Activated CD8-positive, alpha-beta T cell treated with anti-CD3 and anti-CD28 coated beads for 36 hours (primary cell): ENCODE measurements at regions not wholly inside any gene's neighbourhood (a gene's known extent, or its start where the extent isn't known, plus 50 kb on each side); places are given as distances from the start of the nearest gene placed in this dataset.

Experiments
- ATAC-seq: fragments of 200-7000 bp; cut with Tn5 transposase; one replicate; pipeline ENCODE4 v1.10.0; 2021; ENCODE audit warnings: mild to moderate bottlenecking, moderate library complexity
- CTCF ChIA-PET: fragments of 350-600 bp; sonication (Branson Sonifier 250); formaldehyde crosslinking; loops from one replicate; lab custom pipeline; 2021; ENCODE audit warnings: antibody characterized with exemption; lab: Charles Lee
- POLR2A ChIA-PET: fragments of 350-600 bp; sonication (Branson Sonifier 250); formaldehyde crosslinking; loops from one replicate; lab custom pipeline; 2021; ENCODE audit warnings: antibody characterized with exemption; lab: Charles Lee
- DNase-seq: peaks from one replicate; pipeline ENCODE4 v3.0.0-alpha.2; 2020
- H3K27ac Mint-ChIP-seq: one replicate; pipeline ENCODE4 v1.8.0; 2021; ENCODE audit warnings: mild to moderate bottlenecking, mixed read lengths
- H3K27me3 Mint-ChIP-seq: one replicate; pipeline ENCODE4 v1.8.0; 2021; ENCODE audit warnings: mixed read lengths
- H3K36me3 Mint-ChIP-seq: one replicate; pipeline ENCODE4 v1.8.0; 2021; ENCODE audit warnings: low read depth, mixed read lengths
- H3K4me1 Mint-ChIP-seq: one replicate; pipeline ENCODE4 v1.8.0; 2021; ENCODE audit warnings: low read depth, mixed read lengths
- H3K4me3 Mint-ChIP-seq: one replicate; pipeline ENCODE4 v1.8.0; 2021; ENCODE audit warnings: mild to moderate bottlenecking, moderate library complexity, mixed read lengths
- H3K9me3 Mint-ChIP-seq: one replicate; pipeline ENCODE4 v1.8.0; 2021; ENCODE audit warnings: mixed read lengths
- intact Hi-C: fragments of 100-400 bp; cut with micrococcal nuclease; formaldehyde crosslinking; loops from one replicate; pipeline ENCODE4 v1.10.0; 2022
- TF ChIP-seq, protein P1 (sequence below): fragments of 200-600 bp; IDR thresholded peaks from one replicate; pipeline ENCODE4 v1.8.0; 2022; ENCODE audit warnings: antibody characterized with exemption, mild to moderate bottlenecking

DNA sequence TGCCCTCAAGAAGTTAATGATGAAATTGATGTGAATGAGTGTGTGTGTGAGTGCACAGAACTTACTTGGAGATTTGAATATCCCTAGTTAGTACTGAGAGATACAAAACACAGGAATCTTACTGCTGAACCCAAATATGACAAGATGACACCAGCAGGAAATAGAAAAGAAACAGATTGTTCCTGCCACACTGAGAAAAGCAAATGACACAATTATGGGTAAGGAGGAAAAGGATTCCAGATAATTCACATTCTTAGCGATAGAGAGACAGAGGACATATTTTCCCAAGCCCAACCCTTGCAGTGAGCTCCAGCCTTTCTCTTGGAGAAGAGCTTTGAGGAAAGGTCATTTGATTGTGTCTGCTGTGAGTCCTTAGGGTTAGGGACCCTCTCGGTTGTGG is 105.7 kb upstream of the SMIM21 start:
- CTCF ChIA-PET: interaction anchor here (0.8 kb wide), 1 partner anchor 28 kb away, joined by 3 read pairs; no protein-coding TSS in a partner anchor
- POLR2A ChIA-PET: no interaction called here

DNA sequence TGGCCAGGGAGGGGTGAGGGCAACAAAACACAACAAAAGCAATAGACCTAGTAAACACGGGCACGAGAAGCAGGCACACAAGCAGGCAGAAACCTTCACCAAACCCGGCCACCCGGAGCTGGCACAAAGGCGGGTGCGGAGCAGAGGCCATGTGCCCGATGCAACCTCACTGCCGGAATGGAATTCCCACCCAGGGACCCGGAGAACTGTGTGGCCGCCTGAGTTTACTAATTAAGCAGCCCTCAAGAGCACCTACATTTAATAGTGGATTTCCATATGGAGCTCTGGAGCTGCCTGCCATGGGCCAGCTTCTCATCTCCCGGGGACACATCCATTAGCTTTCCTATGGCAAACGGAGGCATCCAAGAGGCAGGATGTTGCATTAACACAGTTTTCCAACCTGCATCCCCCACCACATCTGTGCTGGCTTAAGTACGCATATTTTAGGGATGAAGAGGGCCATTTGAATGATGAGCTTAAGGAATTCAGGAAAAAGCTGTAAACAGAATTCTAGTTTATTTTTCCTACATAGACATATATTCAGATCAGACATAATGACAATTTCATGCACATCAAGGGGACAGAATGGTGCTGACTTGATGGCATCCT is 104.5 kb upstream of the SMIM21 start:
- Mint-ChIP-seq H3K4me3 (no peak overlapping the region), H3K9me3 (no peaks in the 10 kb centered on the region), H3K27me3 (peaks cover 11% of the 10 kb centered on the region), H3K36me3 (no peaks in the 10 kb centered on the region), H3K4me1 (no peaks in the 10 kb centered on the region), H3K27ac (no peak overlapping the region)
- ChIA-PET CTCF (no interaction called here), POLR2A (interaction anchor here (0.6 kb wide), 1 partner anchor 279 kb away, joined by 3 read pairs; no protein-coding TSS in a partner anchor)
- intact Hi-C loops: no loop called here
- TF ChIP-seq, protein P1, sequence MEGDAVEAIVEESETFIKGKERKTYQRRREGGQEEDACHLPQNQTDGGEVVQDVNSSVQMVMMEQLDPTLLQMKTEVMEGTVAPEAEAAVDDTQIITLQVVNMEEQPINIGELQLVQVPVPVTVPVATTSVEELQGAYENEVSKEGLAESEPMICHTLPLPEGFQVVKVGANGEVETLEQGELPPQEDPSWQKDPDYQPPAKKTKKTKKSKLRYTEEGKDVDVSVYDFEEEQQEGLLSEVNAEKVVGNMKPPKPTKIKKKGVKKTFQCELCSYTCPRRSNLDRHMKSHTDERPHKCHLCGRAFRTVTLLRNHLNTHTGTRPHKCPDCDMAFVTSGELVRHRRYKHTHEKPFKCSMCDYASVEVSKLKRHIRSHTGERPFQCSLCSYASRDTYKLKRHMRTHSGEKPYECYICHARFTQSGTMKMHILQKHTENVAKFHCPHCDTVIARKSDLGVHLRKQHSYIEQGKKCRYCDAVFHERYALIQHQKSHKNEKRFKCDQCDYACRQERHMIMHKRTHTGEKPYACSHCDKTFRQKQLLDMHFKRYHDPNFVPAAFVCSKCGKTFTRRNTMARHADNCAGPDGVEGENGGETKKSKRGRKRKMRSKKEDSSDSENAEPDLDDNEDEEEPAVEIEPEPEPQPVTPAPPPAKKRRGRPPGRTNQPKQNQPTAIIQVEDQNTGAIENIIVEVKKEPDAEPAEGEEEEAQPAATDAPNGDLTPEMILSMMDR: no peak
- no peak for ATAC-seq
- no peak for DNase-seq

More for the DNA sequence above, 105.7 kb upstream of the SMIM21 start:
- Mint-ChIP-seq H3K9me3 (no peaks in the 10 kb centered on the region), H3K27ac (no peak overlapping the region), H3K27me3 (peaks cover 11% of the 10 kb centered on the region), H3K4me3 (no peak overlapping the region), H3K4me1 (no peaks in the 10 kb centered on the region), H3K36me3 (no peaks in the 10 kb centered on the region)
- ATAC-seq: no peak
- no peak for DNase-seq
- TF ChIP-seq, protein P1: no peak
- intact Hi-C loops: no loop called here

DNA sequence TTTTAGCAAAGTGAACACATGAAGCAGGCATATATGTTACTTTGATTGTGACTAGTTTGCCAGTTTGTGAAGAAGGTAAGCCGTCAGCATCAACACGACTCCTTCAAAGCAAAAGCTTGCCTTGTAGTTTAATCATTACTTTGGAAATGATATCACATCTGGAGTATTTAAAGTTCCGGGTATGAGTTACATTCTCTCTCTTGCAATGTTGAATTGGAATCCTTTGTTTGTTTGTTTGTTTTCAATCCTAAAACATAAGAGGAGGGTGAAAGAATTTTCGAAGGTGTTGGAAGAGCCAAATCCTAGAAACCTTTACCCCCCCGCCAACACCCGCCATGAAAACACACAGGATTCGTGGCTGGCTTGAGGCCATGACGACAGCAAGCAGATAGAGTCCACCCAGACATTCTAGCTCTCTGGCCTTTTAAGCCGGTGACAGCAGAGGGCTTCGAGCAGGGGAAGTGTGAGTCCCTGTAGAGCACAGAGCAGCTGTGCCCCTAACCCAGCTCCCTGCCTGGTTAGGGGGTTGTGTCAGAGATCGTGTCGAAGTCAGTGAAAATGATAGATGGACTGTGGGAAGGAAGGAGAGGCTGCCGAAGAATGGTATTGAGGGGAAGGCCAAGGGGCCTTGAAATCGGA is 103.8 kb upstream of the SMIM21 start:
- ChIA-PET CTCF (no interaction called here), POLR2A (no interaction called here)
- intact Hi-C loops: no loop called here
- Mint-ChIP-seq H3K9me3 (no peaks in the 10 kb centered on the region), H3K4me3 (no peak overlapping the region), H3K4me1 (no peaks in the 10 kb centered on the region), H3K36me3 (no peaks in the 10 kb centered on the region), H3K27me3 (peaks cover 12% of the 10 kb centered on the region), H3K27ac (no peak overlapping the region)
- ATAC-seq (no peak), DNase-seq (no peak)
- TF ChIP-seq, protein P1: no peak

DNA sequence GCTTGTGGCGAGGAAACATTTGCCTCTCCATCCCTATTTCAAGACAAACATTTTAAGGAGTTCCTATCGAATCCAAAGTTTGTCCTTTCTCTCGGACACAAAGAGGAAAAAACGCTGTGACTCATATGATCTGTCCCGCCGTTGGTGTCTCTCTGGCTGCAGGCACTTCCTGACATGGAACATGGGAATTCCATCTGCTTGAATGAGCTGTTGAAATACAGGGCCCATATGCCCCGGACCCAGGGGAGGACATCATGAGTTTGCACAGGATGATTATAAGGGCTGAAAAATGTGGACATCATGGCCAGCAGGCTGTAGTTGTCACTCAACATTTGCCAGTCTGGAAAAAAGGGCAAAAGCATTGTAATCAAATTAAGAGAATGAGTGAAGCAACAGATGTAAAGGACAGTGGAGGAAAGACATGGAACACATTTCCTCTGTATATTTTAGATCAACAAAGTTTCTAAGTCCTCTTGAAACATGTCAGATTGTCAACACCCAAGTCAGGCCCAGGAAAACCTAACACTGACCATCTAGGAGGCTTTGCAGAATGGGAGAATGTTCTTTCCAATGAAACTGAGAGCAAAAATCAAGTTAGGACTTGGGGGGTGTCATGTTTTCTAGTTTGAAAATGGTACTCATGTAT is 103.2 kb upstream of the SMIM21 start:
- ChIA-PET POLR2A (no interaction called here), CTCF (interaction anchor here (1.4 kb wide), 1 partner anchor 9 kb away, joined by 3 read pairs; no protein-coding TSS in a partner anchor)
- no peak for ATAC-seq
- H3K4me1 Mint-ChIP-seq: no peaks in the 10 kb centered on the region
- no peak overlapping the region for H3K27ac Mint-ChIP-seq
- H3K27me3 Mint-ChIP-seq: peaks cover 12% of the 10 kb centered on the region
- TF ChIP-seq, protein P1: no peak
- H3K4me3 Mint-ChIP-seq: no peak overlapping the region
- no peaks in the 10 kb centered on the region for H3K36me3 Mint-ChIP-seq
- no peaks in the 10 kb centered on the region for H3K9me3 Mint-ChIP-seq
- intact Hi-C loops: no loop called here
- DNase-seq: no peak

DNA sequence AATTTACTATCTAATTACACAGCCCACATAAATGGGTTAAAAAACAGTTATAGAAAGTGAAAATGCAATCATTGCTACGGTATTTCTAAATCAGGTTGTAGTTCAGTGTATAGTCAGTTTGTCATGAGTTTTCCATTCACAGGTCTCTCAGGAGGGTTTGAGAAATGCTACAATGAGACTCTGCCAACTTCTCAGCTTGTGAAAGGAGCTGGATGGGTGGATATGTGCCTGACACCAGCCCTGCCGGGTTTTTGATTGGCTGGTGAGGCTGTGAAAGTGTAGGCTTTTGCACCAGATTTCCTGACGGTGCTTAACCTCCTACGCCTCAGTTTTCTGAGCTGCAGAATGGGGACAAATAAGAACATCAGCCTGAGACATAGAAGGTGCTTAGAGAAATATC is 102.6 kb upstream of the SMIM21 start:
- TF ChIP-seq, protein P1: no peak
- H3K27ac Mint-ChIP-seq: no peak overlapping the region
- no peak overlapping the region for H3K4me3 Mint-ChIP-seq

More for the DNA sequence above, 102.6 kb upstream of the SMIM21 start:
- ChIA-PET CTCF (interaction anchor here (1.4 kb wide), 1 partner anchor 9 kb away, joined by 3 read pairs; no protein-coding TSS in a partner anchor), POLR2A (interaction anchor here (0.7 kb wide), 1 partner anchor 31 kb away, joined by 3 read pairs; no protein-coding TSS in a partner anchor)
- no peaks in the 10 kb centered on the region for H3K9me3 Mint-ChIP-seq
- ATAC-seq (no peak), DNase-seq (no peak)
- no peaks in the 10 kb centered on the region for H3K4me1 Mint-ChIP-seq
- peaks cover 12% of the 10 kb centered on the region for H3K27me3 Mint-ChIP-seq
- intact Hi-C loops: no loop called here
- no peaks in the 10 kb centered on the region for H3K36me3 Mint-ChIP-seq
